OCI-LY1 (cell line): ENCODE measurements at regions not wholly inside any gene's neighbourhood (a gene's known extent, or its start where the extent isn't known, plus 50 kb on each side); places are given as distances from the start of the nearest gene placed in this dataset.

ENCODE experiments used
- EZH2 ChIP-seq: fragments of 200-600 bp; sonication (generic), shearing (Covaris generic); IDR thresholded peaks from 2 replicates; pipeline ENCODE4 v1.8.0; 2017; ENCODE audit warnings: borderline replicate concordance, mixed run types, mild to moderate bottlenecking, antibody characterized with exemption, low read length, moderate library complexity, mixed read lengths
- TF ChIP-seq, protein P1 (sequence below): fragments of 200-600 bp; sonication (generic), shearing (Covaris generic); IDR thresholded peaks from 2 replicates; pipeline ENCODE4 v1.5.1; 2017; ENCODE audit warnings: mild to moderate bottlenecking, antibody characterized with exemption, low read length, moderate library complexity, mixed read lengths

- TF ChIP-seq, protein P1, sequence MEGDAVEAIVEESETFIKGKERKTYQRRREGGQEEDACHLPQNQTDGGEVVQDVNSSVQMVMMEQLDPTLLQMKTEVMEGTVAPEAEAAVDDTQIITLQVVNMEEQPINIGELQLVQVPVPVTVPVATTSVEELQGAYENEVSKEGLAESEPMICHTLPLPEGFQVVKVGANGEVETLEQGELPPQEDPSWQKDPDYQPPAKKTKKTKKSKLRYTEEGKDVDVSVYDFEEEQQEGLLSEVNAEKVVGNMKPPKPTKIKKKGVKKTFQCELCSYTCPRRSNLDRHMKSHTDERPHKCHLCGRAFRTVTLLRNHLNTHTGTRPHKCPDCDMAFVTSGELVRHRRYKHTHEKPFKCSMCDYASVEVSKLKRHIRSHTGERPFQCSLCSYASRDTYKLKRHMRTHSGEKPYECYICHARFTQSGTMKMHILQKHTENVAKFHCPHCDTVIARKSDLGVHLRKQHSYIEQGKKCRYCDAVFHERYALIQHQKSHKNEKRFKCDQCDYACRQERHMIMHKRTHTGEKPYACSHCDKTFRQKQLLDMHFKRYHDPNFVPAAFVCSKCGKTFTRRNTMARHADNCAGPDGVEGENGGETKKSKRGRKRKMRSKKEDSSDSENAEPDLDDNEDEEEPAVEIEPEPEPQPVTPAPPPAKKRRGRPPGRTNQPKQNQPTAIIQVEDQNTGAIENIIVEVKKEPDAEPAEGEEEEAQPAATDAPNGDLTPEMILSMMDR = no peak
- TF ChIP-seq EZH2 = no peak
These were observed 515.2 kb upstream of the RGS18 start for GRCh38 chr1:191643060-191643459.
